Breast epithelium (tissue), 4 donors: ENCODE measurements at regions not wholly inside any gene's neighbourhood (a gene's known extent, or its start where the extent isn't known, plus 50 kb on each side); places are given as distances from the start of the nearest gene placed in this dataset.
"Not testable (repeated sequence)": the region's sequence is repeated elsewhere in the genome, so short reads cannot be mapped to it uniquely, and the experiment has no call there.

Source experiments
- DNase-seq, 2 donors: peaks; one replicate each; pipeline ENCODE4 v3.0.0-alpha.2; 2019; ENCODE audit warnings: low spot score in 2 of 2
- H3K27ac ChIP-seq, 2 donors: fragments of 200-600 bp; sonication (generic) in 1 of 2; one replicate each; pipeline ENCODE4 v1.5.1; 2016 to 2019; ENCODE audit warnings: mild to moderate bottlenecking in 1 of 2
- H3K27me3 ChIP-seq, 2 donors: fragments of 200-600 bp; sonication (generic) in 1 of 2; one replicate each; pipeline versions ENCODE4 v1.5.1 to v1.6.0; 2017 to 2019; ENCODE audit warnings: control low read depth in 1 of 2, mild to moderate bottlenecking in 1 of 2
- H3K36me3 ChIP-seq: fragments of 200-600 bp; one replicate; pipeline ENCODE4 v1.5.1; 2019
- H3K4me1 ChIP-seq, 2 donors: fragments of 200-600 bp; sonication (generic); one replicate each; pipeline ENCODE4 v1.5.1; 2016 to 2019; ENCODE audit warnings: control low read depth in 1 of 2
- H3K4me3 ChIP-seq, 3 donors: fragments of 200-600 bp; sonication (generic); 1 replicate in 2 of 3; 2 replicates in 1 of 3; pipeline ENCODE4 v1.5.1; 2016 to 2019; ENCODE audit warnings: mild to moderate bottlenecking in 3 of 3, moderate library complexity in 2 of 3
- H3K9me3 ChIP-seq, 2 donors: fragments of 200-600 bp; sonication (generic) in 1 of 2; one replicate each; pipeline ENCODE4 v1.5.1; 2016 to 2019; ENCODE audit warnings: control low read depth in 1 of 2
- POLR2A ChIP-seq: fragments of 450-650 bp; IDR thresholded peaks from one replicate; pipeline ENCODE4 v1.6.1; 2016; ENCODE audit warnings: antibody characterized with exemption, mild to moderate bottlenecking, moderate library complexity
- POLR2AphosphoS5 ChIP-seq, 3 donors: sonication (generic); formaldehyde crosslinking; IDR thresholded peaks; one replicate each; pipeline ENCODE4 v1.6.1; 2017; ENCODE audit warnings: antibody characterized with exemption in 3 of 3
- intact Hi-C: fragments of 100-400 bp; cut with DNase I; formaldehyde crosslinking; loops from one replicate; pipeline ENCODE4 v1.15.1; 2023; ENCODE audit warnings: low total_unique reads
- TF ChIP-seq, protein P1 (sequence below), 3 donors: fragments of 450-650 bp; IDR thresholded peaks; one replicate each; pipeline ENCODE4 v1.5.1; 2016 to 2017; ENCODE audit warnings: antibody characterized with exemption in 3 of 3, mild to moderate bottlenecking in 3 of 3, moderate library complexity in 3 of 3

DNA sequence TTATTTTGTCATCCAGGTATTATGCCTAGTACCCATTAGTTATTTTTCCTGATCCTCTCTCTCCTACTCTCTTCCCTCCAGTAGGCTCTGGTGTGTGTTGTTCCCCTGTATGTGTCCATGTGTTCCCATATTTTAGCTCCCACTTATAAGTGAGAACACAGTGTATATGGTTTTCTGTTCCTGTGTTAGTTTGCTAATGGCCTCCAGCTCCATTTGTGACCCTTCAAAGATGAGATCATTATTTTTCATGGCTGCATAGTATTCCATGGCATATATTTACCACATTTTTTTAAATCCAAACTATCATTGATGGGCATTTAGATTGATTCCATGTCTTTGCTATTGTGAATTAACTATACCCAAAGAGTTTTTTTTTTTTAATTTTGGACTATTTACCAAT is 1675.7 kb upstream of the B3GALT2 start:
- intact Hi-C loops: loop anchor here (5.0 kb wide), 1 partner anchor 525 kb away; no protein-coding TSS in a partner anchor
- TF ChIP-seq POLR2AphosphoS5 (IDR thresholded peaks at IDR 0.05) (no peak), POLR2A (no peak)
- TF ChIP-seq, protein P1, sequence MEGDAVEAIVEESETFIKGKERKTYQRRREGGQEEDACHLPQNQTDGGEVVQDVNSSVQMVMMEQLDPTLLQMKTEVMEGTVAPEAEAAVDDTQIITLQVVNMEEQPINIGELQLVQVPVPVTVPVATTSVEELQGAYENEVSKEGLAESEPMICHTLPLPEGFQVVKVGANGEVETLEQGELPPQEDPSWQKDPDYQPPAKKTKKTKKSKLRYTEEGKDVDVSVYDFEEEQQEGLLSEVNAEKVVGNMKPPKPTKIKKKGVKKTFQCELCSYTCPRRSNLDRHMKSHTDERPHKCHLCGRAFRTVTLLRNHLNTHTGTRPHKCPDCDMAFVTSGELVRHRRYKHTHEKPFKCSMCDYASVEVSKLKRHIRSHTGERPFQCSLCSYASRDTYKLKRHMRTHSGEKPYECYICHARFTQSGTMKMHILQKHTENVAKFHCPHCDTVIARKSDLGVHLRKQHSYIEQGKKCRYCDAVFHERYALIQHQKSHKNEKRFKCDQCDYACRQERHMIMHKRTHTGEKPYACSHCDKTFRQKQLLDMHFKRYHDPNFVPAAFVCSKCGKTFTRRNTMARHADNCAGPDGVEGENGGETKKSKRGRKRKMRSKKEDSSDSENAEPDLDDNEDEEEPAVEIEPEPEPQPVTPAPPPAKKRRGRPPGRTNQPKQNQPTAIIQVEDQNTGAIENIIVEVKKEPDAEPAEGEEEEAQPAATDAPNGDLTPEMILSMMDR (IDR thresholded peaks at IDR 0.05): no peak
- Histone ChIP-seq H3K4me1 (no peaks in the 10 kb centered on the region), H3K9me3 (peaks cover 0 to 4% of the 10 kb centered on the region in 2 donors), H3K4me3 (no peak overlapping the region), H3K27ac (no peak overlapping the region), H3K27me3 (no peaks in the 10 kb centered on the region), H3K36me3 (no peaks in the 10 kb centered on the region)
- DNase-seq: no peak

DNA sequence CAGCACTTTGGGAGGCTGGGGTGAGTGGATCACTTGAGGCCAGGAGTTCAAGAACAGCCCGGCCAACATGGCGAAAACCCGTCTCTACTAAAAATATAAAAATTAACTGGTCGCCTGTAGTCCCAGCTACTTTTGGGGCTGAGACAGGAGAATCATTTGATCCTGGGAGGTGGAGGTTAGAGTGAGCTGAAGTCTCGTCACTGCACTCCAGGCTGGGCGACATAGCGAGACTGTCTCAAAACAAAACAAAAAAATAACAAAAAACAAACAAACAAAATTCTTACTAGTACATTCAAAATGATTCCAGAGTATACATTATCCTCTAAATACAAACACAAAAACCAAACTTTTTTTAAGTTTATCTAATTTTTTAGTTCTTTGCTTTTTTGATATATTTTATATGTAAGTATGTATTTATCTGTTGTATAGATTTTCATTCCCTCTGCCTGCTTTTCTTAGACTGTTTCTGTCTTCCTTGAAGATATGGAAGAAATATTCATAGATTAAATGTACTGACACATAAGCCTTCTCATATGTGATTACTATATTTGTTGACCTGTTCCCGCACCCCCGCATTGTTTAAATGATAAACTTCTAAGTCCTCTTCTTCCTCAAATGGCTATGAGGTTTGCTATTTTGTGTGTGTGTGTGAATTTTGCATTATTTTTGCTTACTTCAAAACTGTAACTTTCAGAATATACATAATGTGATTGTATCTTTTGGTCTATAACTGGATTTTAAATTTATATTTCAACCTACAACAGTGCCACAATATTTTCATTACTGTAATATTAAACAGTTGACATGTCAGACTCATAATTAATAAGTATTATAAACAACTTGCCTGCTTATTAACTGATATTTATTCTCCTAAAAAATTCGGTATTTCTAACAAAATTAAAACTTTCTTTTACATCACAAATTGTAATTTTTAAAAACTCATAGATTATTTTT is 1674.1 kb upstream of the B3GALT2 start:
- Histone ChIP-seq H3K4me3 (no peak overlapping the region), H3K4me1 (no peaks in the 10 kb centered on the region), H3K27ac (no peak overlapping the region), H3K27me3 (no peaks in the 10 kb centered on the region), H3K9me3 (peaks cover 0 to 4% of the 10 kb centered on the region in 2 donors), H3K36me3 (no peaks in the 10 kb centered on the region)
- no peak for TF ChIP-seq POLR2AphosphoS5 (IDR thresholded peaks at IDR 0.05)
- intact Hi-C loops: loop anchor here (5.0 kb wide), 1 partner anchor 527 kb away; no protein-coding TSS in a partner anchor
- DNase-seq: no peak

DNA sequence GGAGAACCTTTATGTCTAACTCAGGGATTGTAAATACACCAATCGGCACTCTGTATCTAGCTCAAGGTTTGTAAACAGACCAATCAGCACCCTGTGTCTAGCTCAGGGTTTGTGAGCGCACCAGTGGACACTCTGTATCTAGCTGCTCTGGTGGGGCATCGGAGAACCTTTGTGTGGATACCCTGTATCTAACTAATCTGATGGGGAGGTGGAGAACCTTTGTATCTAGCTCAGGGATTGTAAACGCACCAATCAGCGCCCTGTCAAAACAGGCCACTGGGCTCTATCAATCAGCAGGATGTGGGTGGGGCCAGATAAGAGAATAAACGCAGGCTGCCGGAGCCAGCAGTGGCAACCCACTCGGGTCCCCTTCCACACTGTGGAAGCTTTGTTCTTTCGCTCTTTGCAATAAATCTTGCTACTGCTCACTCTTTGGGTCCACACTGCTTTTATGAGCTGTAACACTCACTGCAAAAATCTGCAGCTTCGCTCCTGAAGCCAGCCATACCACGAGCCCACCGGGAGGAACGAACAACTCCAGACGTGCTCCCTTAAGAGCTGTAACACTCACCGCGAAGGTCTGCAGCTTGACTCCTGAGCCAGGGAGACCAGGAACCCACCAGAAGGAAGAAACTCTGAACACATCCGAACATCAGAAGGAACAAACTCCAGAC is 1673.2 kb upstream of the B3GALT2 start:
- not testable (repeated sequence) for H3K9me3 ChIP-seq, H3K4me1 ChIP-seq, DNase-seq, H3K4me3 ChIP-seq, H3K36me3 ChIP-seq, H3K27ac ChIP-seq, H3K27me3 ChIP-seq
- intact Hi-C loops: loop anchor here (5.0 kb wide), 1 partner anchor 528 kb away; no protein-coding TSS in a partner anchor

DNA sequence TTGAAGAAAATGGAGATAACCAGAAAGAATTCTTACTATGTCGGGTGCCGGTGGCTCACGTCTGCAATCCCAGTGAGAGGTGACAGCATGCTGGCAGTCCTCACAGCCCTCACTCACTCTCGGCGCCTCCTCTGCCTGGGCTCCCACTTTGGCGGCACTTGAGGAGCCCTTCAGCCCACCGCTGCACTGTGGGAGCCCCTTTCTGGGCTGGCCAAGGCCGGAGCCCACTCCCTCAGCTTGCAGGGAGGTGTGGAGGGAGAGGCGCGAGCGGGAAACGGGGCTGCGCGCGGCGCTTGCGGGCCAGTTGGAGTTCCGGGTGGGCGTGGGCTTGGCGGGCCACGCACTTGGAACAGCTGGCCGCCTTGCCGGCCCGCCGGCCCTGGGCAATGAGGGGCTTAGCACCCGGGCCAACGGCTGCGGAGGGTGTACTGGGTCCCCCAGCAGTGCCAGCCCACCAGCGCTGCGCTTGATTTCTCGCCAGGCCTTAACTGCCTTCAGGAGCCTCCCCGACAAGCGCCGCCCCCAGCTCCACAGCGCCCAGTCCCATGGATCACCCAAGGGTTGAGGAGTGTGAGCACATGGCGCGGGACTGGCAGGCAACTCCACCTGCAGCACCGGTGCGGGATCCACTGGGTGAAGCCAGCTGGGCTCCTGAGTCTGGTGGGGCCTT is 1672.5 kb upstream of the B3GALT2 start:
- not testable (repeated sequence) for DNase-seq

DNA sequence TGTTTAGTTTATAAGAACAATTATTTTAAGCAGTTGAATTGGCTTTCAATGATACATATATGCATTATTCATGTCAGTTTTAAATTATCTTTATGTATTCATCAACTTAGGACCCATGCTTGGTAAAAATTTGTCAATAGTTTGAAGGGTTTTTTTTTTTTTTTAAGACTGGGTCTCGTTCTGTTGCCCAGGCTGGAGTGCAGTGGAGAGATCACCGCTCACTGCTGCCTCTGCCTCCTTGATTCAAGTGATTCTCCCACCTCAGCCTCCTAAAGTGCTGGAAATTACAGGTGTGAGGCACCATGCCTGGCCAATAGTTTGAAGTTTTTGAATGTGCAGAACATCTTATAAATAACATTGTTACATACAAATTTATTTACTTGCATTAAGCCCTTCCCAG is 1671.0 kb upstream of the B3GALT2 start:
- peaks cover 0 to 4% of the 10 kb centered on the region in 2 donors for H3K9me3 ChIP-seq
- intact Hi-C loops: no loop called here
- TF ChIP-seq POLR2AphosphoS5 (IDR thresholded peaks at IDR 0.05) (no peak), POLR2A (no peak)
- TF ChIP-seq, protein P1 (IDR thresholded peaks at IDR 0.05): no peak
- H3K4me3 ChIP-seq: no peak overlapping the region
- no peaks in the 10 kb centered on the region for H3K4me1 ChIP-seq
- no peaks in the 10 kb centered on the region for H3K27me3 ChIP-seq
- H3K36me3 ChIP-seq: no peaks in the 10 kb centered on the region
- no peak for DNase-seq
- H3K27ac ChIP-seq: no peak overlapping the region

More for the DNA sequence above, 1672.5 kb upstream of the B3GALT2 start:
- H3K4me3 ChIP-seq, H3K27ac ChIP-seq, H3K4me1 ChIP-seq, H3K27me3 ChIP-seq, H3K9me3 ChIP-seq, H3K36me3 ChIP-seq, intact Hi-C loops: not testable (repeated sequence)

DNA sequence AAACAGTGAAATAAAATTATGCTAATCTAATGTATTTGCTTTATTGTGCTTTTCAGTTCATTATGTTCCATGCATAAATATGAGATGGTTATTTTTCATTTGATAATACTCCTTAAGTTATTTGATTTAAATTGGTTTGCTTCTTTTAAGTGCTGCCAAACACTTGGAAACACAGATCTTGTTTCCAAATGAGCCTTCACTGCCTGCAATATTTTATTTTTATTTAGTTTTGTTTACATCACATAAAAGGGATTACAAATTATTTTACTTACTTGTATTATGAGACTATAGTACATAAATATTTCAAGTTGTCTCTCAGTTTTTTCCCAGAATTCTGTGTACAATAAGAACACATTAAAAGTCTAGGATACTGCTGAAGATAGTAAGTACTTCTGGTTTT is 1662.4 kb upstream of the B3GALT2 start:
- no peaks in the 10 kb centered on the region for H3K4me1 ChIP-seq
- H3K9me3 ChIP-seq: no peaks in the 10 kb centered on the region
- intact Hi-C loops: no loop called here
- no peaks in the 10 kb centered on the region for H3K27me3 ChIP-seq
- TF ChIP-seq POLR2AphosphoS5 (IDR thresholded peaks at IDR 0.05) (no peak), POLR2A (no peak)
- TF ChIP-seq, protein P1 (IDR thresholded peaks at IDR 0.05): no peak
- H3K27ac ChIP-seq: no peak overlapping the region
- H3K4me3 ChIP-seq: no peak overlapping the region
- no peaks in the 10 kb centered on the region for H3K36me3 ChIP-seq
- DNase-seq: no peak
